PC-9 (cell line): ENCODE measurements at regions not wholly inside any gene's neighbourhood (a gene's known extent, or its start where the extent isn't known, plus 50 kb on each side); places are given as distances from the start of the nearest gene placed in this dataset.

Experiments used
- CTCF ChIP-seq: fragments of 200-600 bp; sonication (generic); conservative IDR thresholded peaks from 2 replicates; pipeline ENCODE4 v1.6.1; 2017; ENCODE audit warnings: mixed run types, antibody characterized with exemption, mild to moderate bottlenecking, moderate library complexity
- EZH2 ChIP-seq: fragments of 200-600 bp; sonication (generic); IDR thresholded peaks from 2 replicates; pipeline ENCODE4 v1.8.0; 2017; ENCODE audit warnings: antibody characterized with exemption, low read depth

DNA sequence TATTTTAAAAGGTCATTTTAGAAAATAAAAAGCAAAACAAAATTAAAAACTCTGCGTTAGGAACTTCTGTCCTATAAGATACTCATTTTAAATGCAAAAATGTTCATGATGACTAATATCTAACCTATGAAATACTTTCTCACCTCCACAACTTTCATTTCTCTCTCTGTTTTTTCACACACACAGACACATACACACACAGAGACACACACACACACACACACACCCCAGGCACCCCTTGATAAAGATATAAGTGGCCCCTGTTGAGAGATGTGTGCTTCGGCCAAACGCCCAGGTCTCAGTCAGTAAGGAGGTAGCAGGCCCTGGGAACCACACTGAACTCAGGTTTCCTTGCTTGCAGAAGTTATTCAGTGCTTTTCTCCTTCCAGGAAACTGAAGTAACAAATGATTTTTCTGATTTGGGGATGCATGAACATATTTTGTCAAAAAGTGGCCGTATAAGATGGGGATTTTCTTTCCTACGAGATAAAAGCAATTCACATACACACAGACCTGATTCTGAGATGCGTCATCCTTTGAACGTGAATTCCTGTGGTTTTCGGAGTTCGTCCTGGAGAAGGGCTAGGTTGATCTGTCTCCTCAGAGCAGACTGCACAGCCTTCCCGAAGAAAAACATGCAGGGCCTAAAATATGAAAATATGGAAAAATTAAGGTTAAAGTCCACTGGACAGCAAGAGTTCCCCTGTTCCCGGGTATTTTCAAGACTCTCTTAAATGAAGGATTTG, 306.8 kb upstream of the FOXQ1 start:
- TF ChIP-seq CTCF (no peak), EZH2 (no peak)
